ENCODE measurements at regions not wholly inside any gene's neighbourhood (a gene's known extent, or its start where the extent isn't known, plus 50 kb on each side); places are given as distances from the start of the nearest gene placed in this dataset.

- H2AFZ ChIP-seq (ENCODE audit: low read depth, low read length): peak overlapping the region; percentile 10
- H3K27me3 ChIP-seq (ENCODE audit: insufficient read depth, low read length): no peaks in the 10 kb centered on the region
- no peaks in the 10 kb centered on the region for H3K9me3 ChIP-seq (ENCODE audit: low read length)
- no peaks in the 10 kb centered on the region for H3K36me3 ChIP-seq (ENCODE audit: insufficient read depth, low read length)
- H3K4me3 ChIP-seq (ENCODE audit: low read length): no peak overlapping the region
- H3K4me1 ChIP-seq (ENCODE audit: insufficient read depth, low read length): no peaks in the 10 kb centered on the region
Observed at GRCh38 chrX:26373829-26374228, 157.9 kb downstream of the MAGEB5 start.

- Histone ChIP-seq H2AFZ (ENCODE audit: low read depth, low read length) (no peak overlapping the region), H3K36me3 (ENCODE audit: insufficient read depth, low read length) (no peaks in the 10 kb centered on the region), H3K4me3 (ENCODE audit: low read length) (no peak overlapping the region)
Observed at GRCh38 chrX:26352891-26353430, 137.0 kb downstream of the MAGEB5 start.

GRCh38 chrX:26347171-26347570 is 131.2 kb downstream of the MAGEB5 start:
- Histone ChIP-seq H2AFZ (ENCODE audit: low read depth, low read length) (no peak overlapping the region), H3K4me1 (ENCODE audit: insufficient read depth, low read length) (no peaks in the 10 kb centered on the region), H3K27me3 (ENCODE audit: insufficient read depth, low read length) (no peaks in the 10 kb centered on the region), H3K9me3 (ENCODE audit: low read length) (no peaks in the 10 kb centered on the region), H3K4me3 (ENCODE audit: low read length) (no peak overlapping the region), H3K36me3 (ENCODE audit: insufficient read depth, low read length) (no peaks in the 10 kb centered on the region)

More at GRCh38 chrX:26352891-26353430, 137.0 kb downstream of the MAGEB5 start:
- Histone ChIP-seq H3K9me3 (ENCODE audit: low read length) (no peaks in the 10 kb centered on the region), H3K27me3 (ENCODE audit: insufficient read depth, low read length) (no peaks in the 10 kb centered on the region), H3K4me1 (ENCODE audit: insufficient read depth, low read length) (no peaks in the 10 kb centered on the region)

GRCh38 chrX:26334232-26334631 is 118.3 kb downstream of the MAGEB5 start:
- H3K4me3 ChIP-seq (ENCODE audit: low read length): no peak overlapping the region

GRCh38 chrX:26328608-26329319 is 112.8 kb downstream of the MAGEB5 start:
- H2AFZ ChIP-seq (ENCODE audit: low read depth, low read length): no peak overlapping the region
- H3K36me3 ChIP-seq (ENCODE audit: insufficient read depth, low read length): no peaks in the 10 kb centered on the region
- H3K4me1 ChIP-seq (ENCODE audit: insufficient read depth, low read length): no peaks in the 10 kb centered on the region
- H3K9me3 ChIP-seq (ENCODE audit: low read length): no peaks in the 10 kb centered on the region
- no peak overlapping the region for H3K4me3 ChIP-seq (ENCODE audit: low read length)
- H3K27me3 ChIP-seq (ENCODE audit: insufficient read depth, low read length): no peaks in the 10 kb centered on the region

More at GRCh38 chrX:26334232-26334631, 118.3 kb downstream of the MAGEB5 start:
- H3K27me3 ChIP-seq (ENCODE audit: insufficient read depth, low read length): no peaks in the 10 kb centered on the region
- no peaks in the 10 kb centered on the region for H3K4me1 ChIP-seq (ENCODE audit: insufficient read depth, low read length)
- no peaks in the 10 kb centered on the region for H3K36me3 ChIP-seq (ENCODE audit: insufficient read depth, low read length)
- H2AFZ ChIP-seq (ENCODE audit: low read depth, low read length): no peak overlapping the region
- H3K9me3 ChIP-seq (ENCODE audit: low read length): no peaks in the 10 kb centered on the region

GRCh38 chrX:26309262-26309661 is 93.3 kb downstream of the MAGEB5 start:
- Histone ChIP-seq H3K27me3 (ENCODE audit: insufficient read depth, low read length) (no peaks in the 10 kb centered on the region), H2AFZ (ENCODE audit: low read depth, low read length) (no peak overlapping the region), H3K36me3 (ENCODE audit: insufficient read depth, low read length) (no peaks in the 10 kb centered on the region), H3K9me3 (ENCODE audit: low read length) (no peaks in the 10 kb centered on the region), H3K4me1 (ENCODE audit: insufficient read depth, low read length) (no peaks in the 10 kb centered on the region), H3K4me3 (ENCODE audit: low read length) (no peak overlapping the region)

- Histone ChIP-seq H2AFZ (ENCODE audit: low read depth, low read length) (no peak overlapping the region), H3K27me3 (ENCODE audit: insufficient read depth, low read length) (no peaks in the 10 kb centered on the region), H3K9me3 (ENCODE audit: low read length) (no peaks in the 10 kb centered on the region), H3K36me3 (ENCODE audit: insufficient read depth, low read length) (no peaks in the 10 kb centered on the region), H3K4me1 (ENCODE audit: insufficient read depth, low read length) (no peaks in the 10 kb centered on the region), H3K4me3 (ENCODE audit: low read length) (no peak overlapping the region)
Observed at GRCh38 chrX:26295425-26295824, 79.5 kb downstream of the MAGEB5 start.

- no peaks in the 10 kb centered on the region for H3K4me1 ChIP-seq (ENCODE audit: insufficient read depth, low read length)
- H3K27me3 ChIP-seq (ENCODE audit: insufficient read depth, low read length): no peaks in the 10 kb centered on the region
- H3K4me3 ChIP-seq (ENCODE audit: low read length): no peak overlapping the region
- no peaks in the 10 kb centered on the region for H3K36me3 ChIP-seq (ENCODE audit: insufficient read depth, low read length)
- no peaks in the 10 kb centered on the region for H3K9me3 ChIP-seq (ENCODE audit: low read length)
- H2AFZ ChIP-seq (ENCODE audit: low read depth, low read length): no peak overlapping the region
Observed at GRCh38 chrX:26286836-26287235, 70.9 kb downstream of the MAGEB5 start.

Data from neuron (in vitro differentiated cells).